HG03442 (cell line): ENCODE measurements at regions not wholly inside any gene's neighbourhood (a gene's known extent, or its start where the extent isn't known, plus 50 kb on each side); places are given as distances from the start of the nearest gene placed in this dataset.

Source experiments
- ATAC-seq: cut with Tn5 transposase; IDR thresholded peaks from one replicate; pipeline ENCODE4 v1.9.1; 2021; ENCODE audit warnings: mild to moderate bottlenecking, moderate library complexity; ENCODE audit not compliant: unreplicated experiment

GRCh38 chr5:73295447-73295846, 122.5 kb downstream of the TMEM174 start:
- no peak for ATAC-seq

- ATAC-seq, result no peak
Observed at GRCh38 chr5:73292816-73293459, 119.9 kb downstream of the TMEM174 start.

GRCh38 chr5:73291873-73292272, 118.9 kb downstream of the TMEM174 start:
- no peak for ATAC-seq

GRCh38 chr5:73290242-73290641, 117.2 kb downstream of the TMEM174 start:
- ATAC-seq, result no peak

GRCh38 chr5:73288803-73289720, 116.1 kb downstream of the TMEM174 start:
- no peak for ATAC-seq

- ATAC-seq, result no peak
Observed at GRCh38 chr5:73286896-73287295, 113.9 kb downstream of the TMEM174 start.

GRCh38 chr5:73284985-73285384, 112.0 kb downstream of the TMEM174 start:
- no peak for ATAC-seq

- ATAC-seq, result no peak
Observed at GRCh38 chr5:73284220-73284795, 111.3 kb downstream of the TMEM174 start.

GRCh38 chr5:73282923-73283322, 109.9 kb downstream of the TMEM174 start:
- ATAC-seq, result no peak

- ATAC-seq, result no peak
Observed at GRCh38 chr5:73282383-73282782, 109.4 kb downstream of the TMEM174 start.

- ATAC-seq, result no peak
Observed at GRCh38 chr5:73280821-73281746, 108.1 kb downstream of the TMEM174 start.

GRCh38 chr5:73280386-73280785, 107.4 kb downstream of the TMEM174 start:
- no peak for ATAC-seq

- no peak for ATAC-seq
Observed at GRCh38 chr5:73279805-73280204, 106.8 kb downstream of the TMEM174 start.

- no peak for ATAC-seq
Observed at GRCh38 chr5:73278693-73279092, 105.7 kb downstream of the TMEM174 start.

- no peak for ATAC-seq
Observed at GRCh38 chr5:73274881-73275663, 102.1 kb downstream of the TMEM174 start.

GRCh38 chr5:73274121-73274520, 101.1 kb downstream of the TMEM174 start:
- ATAC-seq, result no peak

- ATAC-seq, result no peak
Observed at GRCh38 chr5:73273379-73274050, 100.5 kb downstream of the TMEM174 start.

- ATAC-seq, result no peak
Observed at GRCh38 chr5:73272351-73272750, 99.4 kb downstream of the TMEM174 start.

GRCh38 chr5:73268826-73269225, 95.8 kb downstream of the TMEM174 start:
- no peak for ATAC-seq
